ENCODE measurements at regions not wholly inside any gene's neighbourhood (a gene's known extent, or its start where the extent isn't known, plus 50 kb on each side); places are given as distances from the start of the nearest gene placed in this dataset.

DNA sequence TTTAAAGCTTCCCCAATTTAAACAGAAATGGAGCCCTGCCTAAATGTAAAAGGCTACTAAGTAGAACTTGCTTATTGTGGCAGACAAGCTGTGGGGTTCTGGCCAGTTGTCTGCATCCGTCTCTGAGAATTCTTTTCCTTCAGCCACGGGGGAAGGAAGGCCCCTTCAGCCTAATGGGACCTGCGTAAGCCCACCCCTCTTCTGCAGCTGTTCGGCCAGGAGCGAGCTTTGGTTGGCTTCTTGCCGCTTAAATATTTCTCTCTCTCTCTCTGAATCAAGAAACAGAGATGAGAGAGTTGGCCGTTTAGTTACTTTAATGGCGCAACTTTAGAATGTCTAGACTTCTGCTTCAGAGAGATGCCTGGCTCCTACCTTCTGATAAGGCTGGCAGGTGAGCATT lies 151.7 kb upstream of the PROK2 start:
- no peaks in the 10 kb centered on the region for H3K4me1 ChIP-seq (ENCODE audit: insufficient read depth, low read length)
- CTCF ChIA-PET: interaction anchor here (1.0 to 1.2 kb wide), 2 partner anchors 16 to 207 kb away, joined by 3 read pairs; no protein-coding TSS in a partner anchor
- Mint-ChIP-seq H3K36me3 (no peaks in the 10 kb centered on the region), H3K4me1 (no peaks in the 10 kb centered on the region), H3K4me3 (no peak overlapping the region), H3K27me3 (peaks cover 12 to 43% of the 10 kb centered on the region in 2 donors), H3K27ac (no peak overlapping the region), H3K9me3 (no peaks in the 10 kb centered on the region)
- H3K27me3 ChIP-seq (ENCODE audit: insufficient read depth, low read length, poor library complexity, severe bottlenecking): no peaks in the 10 kb centered on the region
- no peaks in the 10 kb centered on the region for H3K9me3 ChIP-seq (ENCODE audit: low read length)
- DNase-seq: no peak
- no peak overlapping the region for H3K4me3 ChIP-seq (ENCODE audit: low read length)
- no peaks in the 10 kb centered on the region for H3K36me3 ChIP-seq (ENCODE audit: insufficient read depth, low read length)
- no peak overlapping the region for H3K27ac ChIP-seq (ENCODE audit: low read depth, low read length)
- POLR2A ChIA-PET: no interaction called here

GRCh38 chr3:71934520-71935270 lies 149.7 kb upstream of the PROK2 start:
- no peak overlapping the region for H3K27ac ChIP-seq (ENCODE audit: low read depth, low read length)
- no peaks in the 10 kb centered on the region for H3K9me3 Mint-ChIP-seq
- no peak overlapping the region for H3K4me3 ChIP-seq (ENCODE audit: low read length)
- H3K36me3 Mint-ChIP-seq: no peaks in the 10 kb centered on the region
- no peaks in the 10 kb centered on the region for H3K4me1 ChIP-seq (ENCODE audit: insufficient read depth, low read length)
- no peak overlapping the region for H3K27ac Mint-ChIP-seq
- no peaks in the 10 kb centered on the region for H3K4me1 Mint-ChIP-seq
- peaks cover 15 to 37% of the 10 kb centered on the region in 2 donors for H3K27me3 Mint-ChIP-seq
- no peak for DNase-seq
- no peaks in the 10 kb centered on the region for H3K9me3 ChIP-seq (ENCODE audit: low read length)
- no peak overlapping the region for H3K4me3 Mint-ChIP-seq
- no peaks in the 10 kb centered on the region for H3K36me3 ChIP-seq (ENCODE audit: insufficient read depth, low read length)
- no peaks in the 10 kb centered on the region for H3K27me3 ChIP-seq (ENCODE audit: insufficient read depth, low read length, poor library complexity, severe bottlenecking)
- ChIA-PET CTCF (no interaction called here), POLR2A (no interaction called here)

GRCh38 chr3:71931922-71932321 lies 147.0 kb upstream of the PROK2 start:
- no peak for DNase-seq
- Mint-ChIP-seq H3K4me1 (no peaks in the 10 kb centered on the region), H3K27ac (no peak overlapping the region), H3K9me3 (no peaks in the 10 kb centered on the region), H3K36me3 (no peaks in the 10 kb centered on the region), H3K27me3 (peaks cover 10 to 37% of the 10 kb centered on the region in 2 donors), H3K4me3 (no peak overlapping the region)
- no peak overlapping the region for H3K4me3 ChIP-seq (ENCODE audit: low read length)
- ChIA-PET CTCF (no interaction called here), POLR2A (no interaction called here)
- H3K4me1 ChIP-seq (ENCODE audit: insufficient read depth, low read length): no peaks in the 10 kb centered on the region
- H3K9me3 ChIP-seq (ENCODE audit: low read length): no peaks in the 10 kb centered on the region
- no peak overlapping the region for H3K27ac ChIP-seq (ENCODE audit: low read depth, low read length)
- no peaks in the 10 kb centered on the region for H3K36me3 ChIP-seq (ENCODE audit: insufficient read depth, low read length)
- no peaks in the 10 kb centered on the region for H3K27me3 ChIP-seq (ENCODE audit: insufficient read depth, low read length, poor library complexity, severe bottlenecking)

DNA sequence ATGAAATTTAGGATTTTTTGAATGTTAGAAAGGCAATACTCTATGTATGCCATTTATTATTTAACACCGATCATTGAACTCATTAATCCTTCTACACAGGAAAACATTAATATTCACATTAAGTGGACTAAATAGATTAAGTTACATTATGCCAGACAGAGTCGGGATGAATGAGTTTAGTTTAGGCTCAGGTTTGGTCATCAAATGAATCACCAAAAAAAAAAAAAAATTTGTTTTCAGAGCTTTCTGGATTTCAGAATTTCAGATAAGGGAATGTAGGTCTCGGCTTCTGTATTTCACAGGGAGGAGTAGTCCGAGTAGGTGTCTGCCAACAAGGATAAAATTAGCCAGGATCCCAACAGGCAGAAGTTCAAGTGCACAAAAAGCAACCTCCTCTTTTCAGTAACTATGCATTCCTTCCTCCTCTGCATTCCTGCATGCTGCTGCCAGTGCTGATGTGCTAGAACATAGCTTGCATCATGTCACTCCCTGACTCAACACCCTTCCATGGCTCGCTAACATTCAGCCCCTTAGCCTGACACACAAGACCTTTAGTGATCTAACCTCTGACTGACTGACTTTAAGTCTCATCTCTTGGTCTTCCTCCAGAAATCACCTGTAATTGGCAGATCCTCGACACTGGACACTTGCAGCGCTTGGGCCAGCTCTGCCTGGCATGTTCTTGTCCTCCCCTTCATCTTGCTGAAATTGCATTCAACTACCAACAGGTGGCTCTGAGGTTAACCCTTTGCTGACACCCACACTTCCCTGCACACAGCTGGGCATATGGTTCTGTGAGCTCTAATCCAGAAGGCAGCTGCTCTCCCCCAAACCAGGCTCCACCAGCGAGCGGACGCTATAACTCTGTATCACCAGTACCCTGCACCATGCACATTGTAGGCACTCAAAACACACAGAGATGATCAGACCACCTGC lies 145.4 kb upstream of the PROK2 start:
- Mint-ChIP-seq H3K27me3 (peaks cover 10 to 28% of the 10 kb centered on the region in 2 donors), H3K4me1 (no peaks in the 10 kb centered on the region), H3K36me3 (no peaks in the 10 kb centered on the region), H3K9me3 (no peaks in the 10 kb centered on the region), H3K27ac (no peak overlapping the region), H3K4me3 (no peak overlapping the region)
- H3K27ac ChIP-seq (ENCODE audit: low read depth, low read length): no peak overlapping the region
- ChIA-PET CTCF (no interaction called here), POLR2A (no interaction called here)
- no peak overlapping the region for H3K4me3 ChIP-seq (ENCODE audit: low read length)
- no peaks in the 10 kb centered on the region for H3K9me3 ChIP-seq (ENCODE audit: low read length)
- no peaks in the 10 kb centered on the region for H3K27me3 ChIP-seq (ENCODE audit: insufficient read depth, low read length, poor library complexity, severe bottlenecking)
- H3K4me1 ChIP-seq (ENCODE audit: insufficient read depth, low read length): no peaks in the 10 kb centered on the region
- no peak for DNase-seq
- H3K36me3 ChIP-seq (ENCODE audit: insufficient read depth, low read length): no peaks in the 10 kb centered on the region

DNA sequence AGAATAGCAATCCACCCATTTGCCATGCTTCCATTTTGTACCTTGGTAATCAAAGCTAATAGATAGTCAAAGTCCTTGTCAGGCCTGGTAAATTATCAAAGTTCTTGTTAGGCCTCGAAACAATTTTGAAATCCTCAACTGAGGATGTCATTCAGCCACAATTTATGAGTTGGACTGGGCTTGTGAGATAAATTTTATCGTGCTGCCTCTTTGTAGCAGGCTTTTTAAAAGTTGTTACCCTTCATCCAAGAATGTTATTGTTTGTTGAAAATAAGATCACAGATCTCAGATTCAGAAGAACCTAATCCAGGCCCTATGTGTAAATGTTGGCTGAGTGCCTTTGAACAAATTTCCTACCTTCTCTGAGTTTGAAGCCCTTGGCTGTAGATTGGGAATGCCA lies 143.3 kb upstream of the PROK2 start:
- Histone ChIP-seq H3K4me1 (ENCODE audit: insufficient read depth, low read length) (no peaks in the 10 kb centered on the region), H3K9me3 (ENCODE audit: low read length) (no peaks in the 10 kb centered on the region), H3K27me3 (ENCODE audit: insufficient read depth, low read length, poor library complexity, severe bottlenecking) (no peaks in the 10 kb centered on the region), H3K4me3 (ENCODE audit: low read length) (no peak overlapping the region), H3K36me3 (ENCODE audit: insufficient read depth, low read length) (no peaks in the 10 kb centered on the region), H3K27ac (ENCODE audit: low read depth, low read length) (no peak overlapping the region)
- no peaks in the 10 kb centered on the region for H3K4me1 Mint-ChIP-seq
- ChIA-PET POLR2A (no interaction called here), CTCF (no interaction called here)
- no peaks in the 10 kb centered on the region for H3K36me3 Mint-ChIP-seq
- peaks cover 3 to 21% of the 10 kb centered on the region in 2 donors for H3K27me3 Mint-ChIP-seq
- H3K4me3 Mint-ChIP-seq: no peak overlapping the region
- DNase-seq: no peak
- H3K27ac Mint-ChIP-seq: no peak overlapping the region
- H3K9me3 Mint-ChIP-seq: no peaks in the 10 kb centered on the region

DNA sequence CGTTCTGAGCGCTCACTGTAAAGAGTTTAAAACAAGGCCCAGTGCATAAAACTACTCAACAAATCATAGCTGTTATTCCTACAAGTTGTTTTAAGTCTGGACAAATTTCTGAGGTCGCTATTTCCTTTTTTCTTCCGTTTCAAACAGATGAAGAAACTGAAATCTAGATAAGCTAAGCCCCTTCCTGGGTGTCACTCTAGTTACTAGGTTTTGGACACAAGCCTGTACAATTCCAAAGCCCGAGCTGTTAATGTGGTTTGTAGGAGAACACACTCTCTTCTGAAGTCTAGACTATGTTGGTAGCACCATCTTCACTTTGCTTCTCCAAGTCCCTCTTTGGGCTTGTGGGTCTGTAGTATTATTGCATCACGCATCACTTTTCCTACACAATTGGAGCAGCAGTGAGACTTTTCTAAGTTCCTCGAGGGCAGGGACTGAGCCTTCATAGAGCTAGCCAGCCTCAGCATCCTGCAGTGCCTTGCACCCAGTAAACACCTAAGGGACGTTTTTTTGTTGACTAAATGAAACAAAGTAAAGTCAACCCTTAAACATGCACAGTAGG lies 142.6 kb upstream of the PROK2 start:
- no peaks in the 10 kb centered on the region for H3K4me1 ChIP-seq (ENCODE audit: insufficient read depth, low read length)
- no peaks in the 10 kb centered on the region for H3K36me3 ChIP-seq (ENCODE audit: insufficient read depth, low read length)
- H3K9me3 ChIP-seq (ENCODE audit: low read length): no peaks in the 10 kb centered on the region
- Mint-ChIP-seq H3K36me3 (no peaks in the 10 kb centered on the region), H3K4me1 (no peaks in the 10 kb centered on the region), H3K27me3 (peaks cover 9 to 16% of the 10 kb centered on the region in 2 donors), H3K4me3 (no peak overlapping the region), H3K9me3 (no peaks in the 10 kb centered on the region), H3K27ac (no peak overlapping the region)
- CTCF ChIA-PET: interaction anchor here (0.9 kb wide), 1 partner anchor 52 kb away, joined by 3 read pairs; no protein-coding TSS in a partner anchor
- H3K27ac ChIP-seq (ENCODE audit: low read depth, low read length): no peak overlapping the region
- no peak overlapping the region for H3K4me3 ChIP-seq (ENCODE audit: low read length)
- H3K27me3 ChIP-seq (ENCODE audit: insufficient read depth, low read length, poor library complexity, severe bottlenecking): no peaks in the 10 kb centered on the region
- POLR2A ChIA-PET: no interaction called here
- DNase-seq: no peak

DNA sequence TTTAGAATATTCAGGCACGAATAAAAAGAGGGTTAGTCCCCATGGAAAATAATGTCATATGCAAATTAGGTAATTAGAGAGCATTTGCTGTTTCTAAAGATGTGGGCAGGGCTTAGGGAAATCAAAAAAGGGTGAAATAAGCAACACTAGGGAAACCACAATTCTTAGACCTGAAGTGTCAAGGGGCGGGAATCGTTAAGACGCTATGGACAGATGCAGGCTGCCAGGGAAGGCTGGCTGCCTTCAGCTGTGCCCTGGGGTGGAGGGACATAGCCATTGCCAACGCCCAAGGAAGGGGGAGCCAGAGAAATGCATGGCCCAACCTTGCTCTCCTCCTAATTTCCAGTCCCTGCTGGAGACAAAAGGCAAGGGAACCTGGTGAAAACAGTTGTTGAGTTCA lies 141.7 kb upstream of the PROK2 start:
- H3K27ac Mint-ChIP-seq: no peak overlapping the region
- no peak overlapping the region for H3K4me3 Mint-ChIP-seq
- peaks cover 6 to 12% of the 10 kb centered on the region in 2 donors for H3K27me3 Mint-ChIP-seq
- Histone ChIP-seq H3K9me3 (ENCODE audit: low read length) (no peaks in the 10 kb centered on the region), H3K4me1 (ENCODE audit: insufficient read depth, low read length) (no peaks in the 10 kb centered on the region), H3K27me3 (ENCODE audit: insufficient read depth, low read length, poor library complexity, severe bottlenecking) (no peaks in the 10 kb centered on the region), H3K27ac (ENCODE audit: low read depth, low read length) (no peak overlapping the region), H3K4me3 (ENCODE audit: low read length) (no peak overlapping the region), H3K36me3 (ENCODE audit: insufficient read depth, low read length) (no peaks in the 10 kb centered on the region)
- H3K4me1 Mint-ChIP-seq: no peaks in the 10 kb centered on the region
- no peaks in the 10 kb centered on the region for H3K36me3 Mint-ChIP-seq
- no peak for DNase-seq
- no peaks in the 10 kb centered on the region for H3K9me3 Mint-ChIP-seq
- ChIA-PET POLR2A (no interaction called here), CTCF (no interaction called here)

DNA sequence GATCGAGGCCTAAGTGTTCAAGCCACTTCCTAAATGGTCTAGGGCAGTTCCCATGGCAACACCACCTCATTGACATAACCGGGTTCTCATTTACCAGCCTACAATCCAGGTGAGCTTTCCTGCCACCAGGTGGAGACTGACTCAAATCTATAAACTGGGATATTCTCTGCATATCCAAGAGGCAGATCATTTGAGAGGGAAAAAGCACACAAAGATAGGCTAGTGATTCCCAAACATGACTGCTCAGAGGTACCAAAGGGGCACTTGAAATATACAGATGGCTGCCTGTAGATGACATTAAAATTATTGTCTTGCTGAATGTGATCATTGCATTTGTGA lies 141.3 kb upstream of the PROK2 start:
- H3K27ac ChIP-seq (ENCODE audit: low read depth, low read length): no peak overlapping the region
- H3K9me3 Mint-ChIP-seq: no peaks in the 10 kb centered on the region

More for the DNA sequence above, 141.3 kb upstream of the PROK2 start:
- DNase-seq: no peak
- Histone ChIP-seq H3K27me3 (ENCODE audit: insufficient read depth, low read length, poor library complexity, severe bottlenecking) (no peaks in the 10 kb centered on the region), H3K9me3 (ENCODE audit: low read length) (no peaks in the 10 kb centered on the region), H3K36me3 (ENCODE audit: insufficient read depth, low read length) (no peaks in the 10 kb centered on the region), H3K4me3 (ENCODE audit: low read length) (no peak overlapping the region), H3K4me1 (ENCODE audit: insufficient read depth, low read length) (no peaks in the 10 kb centered on the region)
- Mint-ChIP-seq H3K4me3 (no peak overlapping the region), H3K36me3 (no peaks in the 10 kb centered on the region), H3K27me3 (peaks cover 6 to 11% of the 10 kb centered on the region in 2 donors), H3K27ac (no peak overlapping the region), H3K4me1 (no peaks in the 10 kb centered on the region)
- CTCF ChIA-PET: no interaction called here
- POLR2A ChIA-PET: no interaction called here
